ENCODE measurements at regions not wholly inside any gene's neighbourhood (a gene's known extent, or its start where the extent isn't known, plus 50 kb on each side); places are given as distances from the start of the nearest gene placed in this dataset.
"Not testable (repeated sequence)": the region's sequence is repeated elsewhere in the genome, so short reads cannot be mapped to it uniquely, and the experiment has no call there.

DNA sequence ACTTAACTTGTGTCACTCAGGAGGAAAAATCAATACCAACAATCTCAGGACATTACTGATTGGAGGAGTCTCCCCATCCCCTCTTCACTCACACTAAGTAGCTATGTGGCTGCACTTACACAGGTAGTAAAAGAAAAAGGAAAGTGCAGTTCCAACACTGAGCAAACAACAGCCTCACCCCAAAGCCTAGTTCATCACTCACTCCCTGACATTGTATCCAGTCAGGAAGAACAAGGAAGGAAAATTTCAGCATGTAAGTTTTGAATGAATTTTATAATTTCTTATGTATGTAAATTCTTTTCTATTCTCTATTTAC lies 273.4 kb downstream of the IGSF11 start:
- DNase-seq, result no peak

DNA sequence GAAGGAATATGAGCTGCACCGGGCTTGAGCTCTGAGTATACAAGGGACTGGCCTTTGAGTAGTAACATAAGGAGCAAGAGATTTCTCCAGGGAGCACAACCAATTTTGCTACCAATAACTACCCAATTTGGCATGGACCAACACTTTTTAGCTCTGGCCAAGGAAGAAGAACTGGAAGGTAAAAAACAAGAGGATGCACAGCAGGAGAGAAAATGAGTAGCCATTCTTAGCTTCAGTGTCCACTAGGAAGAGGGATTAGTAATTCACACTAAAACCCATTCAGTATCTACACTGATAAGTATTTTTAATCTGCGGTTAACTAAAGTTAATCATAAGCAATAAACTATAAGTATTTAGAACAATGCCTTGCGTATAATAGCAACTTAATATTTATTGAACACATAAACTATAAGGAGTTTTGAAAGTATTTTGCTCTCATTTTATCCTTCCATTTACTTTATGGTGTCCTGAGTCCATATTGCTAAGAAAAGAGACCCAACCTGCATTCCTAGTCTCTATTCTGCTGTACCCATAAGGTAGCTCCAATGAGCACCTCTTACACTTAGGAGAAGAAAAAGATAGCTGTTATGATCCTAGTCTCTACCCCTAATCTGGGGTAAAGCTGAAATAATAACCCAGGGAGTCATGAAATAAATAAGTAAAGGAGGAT lies 268.9 kb downstream of the IGSF11 start:
- DNase-seq, result no peak

DNA sequence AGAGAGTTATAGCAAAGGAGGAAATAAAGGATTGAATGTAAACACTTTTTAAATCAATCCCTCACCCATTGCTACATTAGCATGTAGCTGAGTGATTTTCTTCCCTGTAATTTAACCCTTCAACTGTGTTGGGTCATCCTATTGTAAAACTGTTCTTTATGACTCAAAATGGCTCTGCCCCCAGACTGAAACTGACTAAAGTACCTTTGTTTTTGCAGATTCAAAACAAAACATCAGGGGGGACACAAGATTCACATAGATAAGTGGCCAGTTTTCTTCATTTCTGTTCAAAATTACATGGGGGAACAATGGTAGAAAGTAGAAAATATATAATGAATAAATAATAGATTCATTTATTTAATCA lies 268.4 kb downstream of the IGSF11 start:
- no peak for DNase-seq

DNA sequence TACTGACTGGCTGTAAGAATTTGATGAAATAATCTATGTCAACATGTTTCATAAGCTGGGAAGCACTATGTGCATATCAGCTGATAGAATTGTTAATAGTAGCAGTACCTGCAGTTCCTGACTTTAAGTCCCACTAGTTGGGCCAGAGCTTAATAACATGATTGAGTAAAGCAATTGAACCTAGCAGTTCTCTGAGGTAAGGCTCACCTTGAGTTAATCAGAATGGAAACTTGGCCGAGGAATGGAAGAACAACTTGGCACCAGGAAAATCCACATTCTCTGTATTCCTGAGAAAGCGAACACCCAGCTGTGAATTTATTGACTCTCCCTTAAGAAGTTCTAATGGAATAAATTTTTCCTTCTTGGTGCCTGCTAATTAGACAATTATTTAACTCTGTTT lies 262.6 kb downstream of the IGSF11 start:
- no peak for DNase-seq

DNA sequence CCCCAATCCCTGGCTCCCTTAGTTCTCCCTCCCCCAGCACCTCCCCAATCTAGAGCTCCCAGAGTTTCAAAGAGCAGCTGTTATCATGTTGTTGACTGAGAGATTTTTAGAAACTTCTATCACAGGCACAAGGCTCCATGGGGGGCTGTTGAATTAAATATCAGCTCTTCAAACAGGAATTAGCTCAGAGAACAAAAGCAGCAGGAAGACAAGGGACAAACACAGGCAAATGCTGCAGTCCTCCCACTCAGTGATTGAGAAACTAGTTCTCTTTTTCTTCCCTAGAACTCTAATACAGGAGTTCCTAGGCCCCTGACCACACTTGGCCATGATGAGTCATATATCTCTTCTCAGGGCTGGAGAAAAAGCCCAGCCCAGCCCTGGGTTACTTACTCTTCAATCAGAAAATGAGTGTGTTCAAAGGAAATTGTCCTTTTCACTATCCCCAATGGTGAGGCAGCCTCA lies 262.1 kb downstream of the IGSF11 start:
- no peak for DNase-seq

DNA sequence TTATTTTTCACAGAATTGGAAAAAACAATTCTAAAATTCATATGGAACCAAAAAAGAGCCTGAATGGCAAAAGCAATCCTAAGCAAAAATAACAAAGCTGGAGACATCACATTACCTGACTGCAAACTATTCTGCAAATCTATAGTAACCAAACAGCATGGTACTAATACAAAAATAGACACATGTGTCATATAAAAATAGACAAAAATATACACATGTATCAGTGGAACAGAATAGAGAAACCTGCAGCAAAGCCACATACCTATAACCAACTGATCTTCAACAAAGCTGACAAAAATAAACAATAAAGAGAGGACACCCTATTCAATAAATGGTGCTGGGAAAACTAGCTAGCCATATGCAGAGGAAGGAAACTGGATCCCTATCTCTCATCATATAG lies 259.6 kb downstream of the IGSF11 start:
- DNase-seq, result no peak

DNA sequence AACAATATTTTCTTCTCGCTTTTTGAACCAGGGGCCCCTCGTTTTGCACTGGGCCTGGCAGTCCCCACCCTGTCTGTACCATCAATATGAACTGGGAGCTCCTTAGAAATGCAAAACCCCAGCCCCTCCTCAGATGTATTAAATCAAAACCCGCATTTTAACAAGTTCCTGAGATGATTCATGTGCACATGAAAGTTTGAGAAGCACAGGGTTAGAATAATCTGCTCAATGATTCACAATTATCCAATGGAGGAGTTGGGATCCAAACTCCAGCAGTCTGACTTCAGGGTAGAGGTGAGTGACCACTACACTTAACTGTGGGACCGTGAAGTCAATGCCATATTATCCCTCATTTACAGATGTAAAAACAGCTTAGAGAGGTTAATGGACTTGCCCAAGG lies 256.4 kb downstream of the IGSF11 start:
- no peak for DNase-seq

DNA sequence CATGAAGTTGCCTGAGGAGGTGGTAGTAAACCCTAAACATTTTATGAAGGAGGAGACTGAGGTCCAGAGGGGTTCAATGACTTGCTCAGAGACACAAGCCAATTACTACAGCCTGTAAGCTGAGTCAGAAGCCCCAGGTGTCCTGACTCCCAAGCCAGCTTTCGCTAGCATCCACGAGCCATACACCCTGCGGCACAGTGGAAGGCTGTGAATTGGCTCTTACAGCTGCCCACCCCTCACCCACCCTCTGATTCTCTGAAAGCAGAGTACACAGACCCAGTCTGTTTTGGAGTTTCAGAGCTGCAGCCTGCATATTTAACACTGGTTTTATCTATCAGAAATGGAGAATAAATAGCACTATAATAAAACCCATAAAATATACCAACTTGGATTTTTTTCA lies 253.4 kb downstream of the IGSF11 start:
- no peak for DNase-seq

DNA sequence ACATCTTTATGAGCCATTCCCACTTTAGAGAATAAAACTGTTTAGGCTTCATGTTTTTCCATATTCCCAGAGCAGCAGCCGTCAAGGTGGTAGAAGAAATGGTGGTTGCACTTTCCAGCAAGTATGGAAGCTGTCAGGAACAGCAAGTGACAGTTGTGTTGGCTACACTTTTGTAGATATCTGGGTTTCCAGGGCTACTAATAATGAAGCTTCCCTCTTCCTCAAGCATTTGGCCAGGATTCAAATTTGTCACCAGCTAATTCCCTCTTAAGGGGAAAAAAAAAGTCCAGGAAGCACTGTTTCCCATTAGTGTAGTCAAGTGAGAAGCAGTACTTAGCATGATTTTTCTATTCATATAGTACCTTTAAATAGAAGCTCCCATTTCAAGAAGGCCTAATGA lies 252.8 kb downstream of the IGSF11 start:
- no peak for DNase-seq

DNA sequence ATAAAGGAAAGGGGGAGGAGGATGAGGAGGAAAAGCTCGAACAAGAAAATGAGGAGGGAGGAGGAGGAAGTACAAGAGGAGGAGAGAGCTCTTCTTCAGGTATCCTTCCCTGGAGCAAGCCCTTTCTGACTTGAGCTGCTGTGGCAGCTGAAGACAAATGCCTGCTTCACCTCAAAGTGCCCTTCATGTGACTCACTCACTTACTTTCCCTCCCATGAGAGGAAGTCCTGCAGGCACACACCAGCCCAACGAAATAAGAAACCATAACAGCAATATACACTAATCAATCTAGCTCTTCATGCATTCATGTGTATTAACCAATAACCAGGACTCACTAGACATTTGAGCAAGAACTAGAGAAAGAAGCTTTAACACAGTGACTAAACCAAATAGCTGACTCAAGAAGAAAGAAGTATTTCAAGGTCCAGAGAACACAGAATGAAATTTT lies 251.9 kb downstream of the IGSF11 start:
- no peak for DNase-seq

DNA sequence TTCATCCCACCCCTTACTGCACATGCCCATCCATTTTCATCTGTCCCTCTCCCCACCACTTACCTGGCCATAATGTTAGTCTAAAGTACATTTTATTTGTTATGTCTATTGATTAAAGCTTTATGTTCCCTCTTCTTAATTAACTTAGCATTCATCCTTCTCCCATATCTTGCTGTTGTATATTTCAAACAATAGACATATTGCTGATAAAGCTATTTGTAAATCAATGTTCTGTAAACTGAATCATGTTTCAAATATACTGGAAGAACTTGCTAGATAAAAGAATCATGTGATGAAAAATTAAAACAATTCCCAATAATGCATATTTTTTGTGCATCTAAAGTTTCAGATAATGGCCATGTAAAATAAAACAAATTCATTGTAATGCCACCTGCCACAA lies 249.2 kb downstream of the IGSF11 start:
- DNase-seq, result no peak

DNA sequence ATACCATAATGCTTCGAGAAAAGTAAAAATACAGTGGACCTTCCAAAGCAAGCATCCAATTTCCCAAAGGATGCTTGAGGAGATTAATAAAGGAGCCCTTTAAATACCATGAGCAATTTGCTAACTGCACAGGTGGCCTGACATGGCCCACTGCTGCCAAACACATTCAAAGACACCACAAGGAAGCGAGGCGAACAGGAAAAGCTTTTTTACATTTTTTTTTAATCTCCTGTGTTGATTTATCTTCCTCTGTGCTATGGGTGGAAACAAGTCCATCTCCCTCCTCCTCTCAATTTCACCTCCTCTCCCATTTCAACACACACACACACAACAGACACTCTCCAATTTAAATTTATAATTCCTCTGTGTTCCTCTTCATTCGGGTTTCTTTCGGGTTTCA lies 243.4 kb downstream of the IGSF11 start:
- no peak for DNase-seq

DNA sequence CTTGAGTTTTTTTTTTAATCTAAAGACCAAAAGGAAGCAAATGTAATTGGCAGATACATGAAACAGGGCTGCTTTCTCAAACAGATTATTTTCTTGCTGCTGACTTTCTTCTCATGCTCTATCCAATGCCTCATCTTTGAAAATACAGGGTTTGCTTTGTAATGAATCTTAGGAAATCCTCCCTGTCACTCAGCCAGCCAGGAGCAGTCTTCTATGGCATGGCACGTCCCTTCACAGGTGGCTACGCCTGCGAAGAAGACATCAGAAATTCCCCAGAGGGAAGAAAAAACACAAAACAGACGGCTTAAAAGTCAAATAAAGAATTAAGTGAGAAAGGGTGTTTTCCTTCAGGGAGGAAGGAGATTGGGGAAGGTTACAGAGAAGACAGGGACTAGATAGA lies 242.5 kb downstream of the IGSF11 start:
- no peak for DNase-seq

DNA sequence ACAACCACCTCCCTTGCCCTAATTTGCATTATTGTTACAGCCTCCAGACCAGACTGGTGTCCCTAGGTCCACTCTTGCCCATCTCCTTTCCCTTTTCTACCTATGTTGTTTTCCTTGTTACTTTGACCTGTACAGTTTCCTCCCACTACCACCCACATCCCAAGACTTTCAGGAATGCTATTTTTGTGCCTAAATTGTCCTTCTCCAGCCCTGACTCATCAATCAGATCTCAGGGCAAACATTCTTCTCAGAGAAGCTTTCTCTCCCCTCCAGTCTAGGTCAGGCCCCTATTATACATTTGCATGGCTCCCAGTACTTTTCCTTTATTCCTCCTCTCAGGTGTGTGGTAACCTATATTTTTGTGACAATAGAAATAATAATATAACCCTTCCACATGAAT lies 241.5 kb downstream of the IGSF11 start:
- no peak for DNase-seq

DNA sequence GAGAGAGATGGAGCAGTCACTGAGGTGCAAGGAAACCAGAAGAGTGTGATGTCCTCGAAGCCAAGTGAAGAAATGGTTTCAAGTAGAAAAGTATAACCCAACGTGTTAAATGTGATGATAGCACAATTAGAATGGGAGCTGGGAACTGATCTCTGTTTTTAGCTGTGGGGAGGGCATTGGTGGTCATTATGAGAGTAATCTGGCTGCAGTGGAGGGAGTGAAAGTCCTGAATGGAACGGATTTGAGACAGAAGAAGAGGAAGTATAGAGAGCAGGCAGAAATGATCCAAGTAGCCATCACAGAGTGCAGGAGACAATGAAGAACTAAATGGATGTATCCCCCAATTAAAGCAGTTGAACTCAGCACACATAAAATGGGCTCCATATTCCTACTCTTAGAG lies 235.3 kb downstream of the IGSF11 start:
- DNase-seq, result no peak

DNA sequence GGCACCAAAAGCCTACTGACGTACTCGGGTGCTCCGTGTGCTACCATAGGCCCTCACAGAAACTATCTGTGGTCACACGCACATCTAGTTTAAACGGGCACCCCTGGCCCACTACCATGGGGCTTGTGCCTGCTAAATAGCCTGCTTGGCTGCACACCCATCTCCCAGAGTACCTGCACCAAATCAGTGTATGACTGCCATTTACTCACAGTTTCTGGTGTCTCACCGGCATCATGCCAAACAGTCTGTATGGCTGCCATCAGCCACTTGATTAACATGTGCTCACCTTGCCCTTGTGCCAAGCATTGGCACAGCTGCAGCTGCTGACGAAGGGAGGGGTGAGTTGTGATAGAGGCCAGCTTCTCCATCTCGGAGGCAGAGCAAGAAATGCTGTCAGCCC lies 232.7 kb downstream of the IGSF11 start:
- no peak for DNase-seq

DNA sequence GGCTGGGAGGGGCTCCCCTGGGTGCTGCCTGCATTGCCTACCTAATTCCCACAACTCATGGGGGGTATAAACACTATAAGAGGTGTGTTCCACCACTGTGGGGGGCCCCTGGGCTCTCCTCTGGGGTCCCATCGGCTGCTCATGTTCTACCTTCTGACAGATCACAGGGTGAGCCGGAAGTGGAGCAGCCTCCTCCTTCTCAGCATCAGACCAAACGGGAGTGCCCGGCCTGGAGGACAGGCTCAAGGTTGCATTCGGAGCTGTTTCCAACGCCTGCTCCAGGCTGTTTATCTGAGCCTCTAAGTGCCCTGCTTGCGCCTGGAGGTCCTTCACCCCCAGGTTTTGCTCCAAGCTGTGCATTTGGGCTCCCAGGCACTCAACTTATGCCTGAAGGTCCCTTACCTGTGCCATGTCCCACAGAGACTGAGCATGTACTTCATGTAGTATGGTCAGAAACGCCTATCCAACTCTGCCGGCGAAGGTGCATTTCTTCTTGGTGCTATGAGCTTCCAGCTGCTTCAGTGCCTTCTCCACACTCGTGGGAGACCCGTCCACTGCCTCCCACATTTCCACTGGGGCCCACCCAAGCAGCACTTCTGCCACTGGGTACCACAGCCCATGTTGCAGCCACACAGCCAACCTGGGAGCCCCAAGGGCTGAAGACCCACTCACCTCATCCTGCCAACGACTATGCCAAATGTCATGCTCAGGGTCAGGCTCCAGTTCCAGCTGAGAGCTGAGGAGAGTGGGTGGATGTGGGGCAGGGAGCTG lies 232.1 kb downstream of the IGSF11 start:
- no peak for DNase-seq

DNA sequence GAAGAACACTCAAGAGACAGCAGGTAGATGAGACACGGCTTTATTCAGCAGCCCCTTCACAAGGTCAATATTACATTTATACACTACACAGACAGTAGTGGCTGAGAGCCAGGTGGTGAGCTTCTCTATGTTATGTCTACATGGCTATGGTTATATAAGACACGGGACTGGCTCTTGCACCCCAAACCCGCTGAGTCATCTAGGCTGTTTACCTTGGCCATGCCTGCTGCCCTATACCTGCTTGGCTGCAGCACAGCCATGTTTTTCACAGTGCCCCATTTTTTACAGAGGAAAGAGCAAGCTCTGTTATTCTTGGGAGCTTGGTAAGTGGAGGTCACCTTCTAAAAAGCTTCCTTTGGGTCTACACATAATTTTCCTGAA lies 231.6 kb downstream of the IGSF11 start:
- DNase-seq, result no peak

DNA sequence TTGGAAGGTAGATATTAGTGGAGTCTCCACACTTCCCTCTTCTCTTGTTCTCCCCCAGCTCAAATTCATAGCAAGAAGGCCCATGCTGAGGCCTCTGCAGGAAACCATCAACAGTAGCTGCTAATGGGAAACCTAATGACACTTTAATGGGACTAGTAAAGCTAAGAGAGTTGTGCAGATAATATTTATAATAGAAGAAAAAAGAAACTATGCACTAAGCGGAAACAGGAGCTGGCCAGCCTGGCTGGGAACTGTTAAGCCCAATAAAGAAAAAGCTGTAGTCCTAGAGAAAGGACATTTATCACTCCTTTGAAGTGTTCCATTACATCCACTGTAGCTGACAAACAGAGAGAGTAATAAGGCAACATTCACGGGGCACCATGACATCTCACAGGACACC lies 229.6 kb downstream of the IGSF11 start:
- DNase-seq, result no peak

DNA sequence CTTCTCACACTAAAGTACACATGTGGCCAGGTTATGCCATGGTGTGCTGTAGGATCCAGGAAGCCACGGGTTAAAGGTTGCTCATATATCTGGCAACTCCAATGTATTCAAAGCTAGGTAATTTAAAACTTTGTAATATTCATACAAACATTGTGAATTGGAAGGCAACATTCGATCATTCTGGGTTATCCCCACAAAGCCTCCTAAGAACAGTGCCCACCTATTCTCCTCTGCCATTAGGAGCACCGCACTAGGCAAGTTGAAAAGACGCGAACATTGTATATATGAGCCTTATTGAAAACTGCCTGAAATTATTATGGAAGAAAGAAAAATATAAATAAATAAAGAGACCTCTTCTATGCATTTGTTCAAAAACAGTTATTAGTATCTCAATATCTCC lies 228.2 kb downstream of the IGSF11 start:
- no peak for DNase-seq

DNA sequence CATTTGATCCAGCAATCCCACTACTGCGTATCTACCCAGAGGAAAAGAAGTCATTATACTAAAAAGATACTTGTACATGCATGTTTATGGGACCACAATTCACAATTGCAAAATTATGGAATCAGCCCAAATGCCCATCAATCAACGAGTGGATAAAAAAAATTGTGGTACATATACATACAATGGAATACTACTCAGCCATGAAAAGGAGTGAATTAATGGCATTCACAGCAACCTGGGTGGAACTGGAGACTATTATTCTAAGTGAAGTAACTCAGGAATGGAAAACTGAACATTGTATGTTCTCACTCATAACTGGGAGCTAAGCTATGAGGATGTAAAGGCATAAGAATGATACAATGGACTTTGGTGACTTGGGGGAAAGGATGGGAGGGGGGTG lies 227.3 kb downstream of the IGSF11 start:
- not testable (repeated sequence) for DNase-seq

DNA sequence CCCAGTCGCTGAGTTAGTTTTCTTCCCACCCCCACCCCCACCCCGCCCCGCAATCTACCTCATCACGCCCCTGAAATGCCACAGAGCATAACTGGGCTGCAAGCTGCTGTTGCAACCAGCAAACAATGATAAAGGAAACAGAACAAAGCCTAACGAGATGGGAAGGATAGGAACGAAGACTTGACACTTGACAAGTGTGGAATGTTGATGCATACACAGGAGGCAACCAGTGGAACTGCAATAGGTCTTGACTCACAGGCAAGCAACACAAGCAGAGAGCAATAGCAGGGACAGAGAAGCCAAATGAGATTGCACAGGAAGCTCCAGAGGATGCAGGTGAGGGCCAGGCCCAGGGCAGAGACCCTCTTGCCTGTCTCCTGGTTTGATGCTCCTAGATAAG lies 225.9 kb downstream of the IGSF11 start:
- no peak for DNase-seq

DNA sequence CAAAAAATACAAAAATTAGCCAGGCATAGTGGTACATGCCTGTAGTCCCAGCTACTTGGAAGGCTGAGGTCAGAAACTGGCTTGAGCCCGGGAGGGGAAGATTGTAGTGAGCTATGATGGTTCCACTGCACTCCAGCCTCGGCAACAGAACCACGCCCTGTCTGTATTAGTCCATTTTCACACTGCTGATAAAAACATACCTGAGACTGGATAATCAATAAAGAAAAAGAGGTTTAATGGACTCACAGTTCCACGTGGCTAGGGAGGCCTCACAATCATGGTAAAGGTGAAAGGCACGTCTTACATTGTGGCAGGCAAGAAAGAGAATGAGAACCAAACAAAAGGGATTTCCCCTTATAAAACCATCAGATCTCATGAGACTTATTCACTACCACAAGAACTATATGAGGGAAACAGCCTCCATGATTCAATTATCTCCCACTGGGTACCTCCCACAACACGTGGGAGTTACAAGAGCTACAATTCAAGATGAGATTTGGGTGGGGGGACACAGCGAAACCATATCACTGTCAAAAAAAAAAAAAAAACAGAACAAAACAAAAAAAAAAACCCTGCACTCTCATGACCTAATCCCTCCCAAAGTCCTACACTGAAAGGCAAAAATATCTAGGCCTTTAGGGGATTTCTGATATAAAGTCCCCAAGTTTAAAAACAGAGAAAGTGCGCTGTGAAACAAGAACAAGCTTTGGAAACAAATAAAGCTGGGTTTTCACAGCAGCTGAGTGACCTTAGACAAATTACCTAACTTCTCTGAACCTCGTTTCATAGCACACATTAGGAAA lies 224.7 kb downstream of the IGSF11 start:
- no peak for DNase-seq

DNA sequence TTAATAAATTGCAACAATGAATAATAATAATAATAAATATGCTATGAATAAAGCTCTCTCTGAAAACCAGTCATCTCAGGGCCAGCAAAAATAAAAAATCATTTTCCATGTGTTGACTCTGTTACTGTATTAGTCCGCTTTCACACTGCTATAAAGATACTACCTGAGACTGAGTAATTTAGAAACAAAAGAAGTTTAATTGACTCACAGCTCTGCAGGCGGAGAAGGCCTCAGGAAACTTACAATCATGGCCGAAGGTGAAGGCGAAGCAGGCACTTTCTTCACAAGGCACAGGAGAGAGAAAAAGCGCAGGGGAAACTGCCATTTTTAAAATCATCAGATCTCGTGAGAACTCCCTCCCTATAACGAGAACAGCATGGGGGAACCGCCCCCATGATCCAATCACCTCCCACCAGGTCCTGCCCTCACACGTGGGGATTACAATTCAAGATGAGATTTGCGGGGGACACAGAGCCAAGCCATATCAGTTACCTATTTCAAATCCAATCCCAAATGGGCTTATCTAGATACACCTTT lies 224.1 kb downstream of the IGSF11 start:
- no peak for DNase-seq
